Naive thymus-derived CD4-positive, alpha-beta T cell (primary cell): ENCODE measurements at regions not wholly inside any gene's neighbourhood (a gene's known extent, or its start where the extent isn't known, plus 50 kb on each side); places are given as distances from the start of the nearest gene placed in this dataset.
"Not testable (repeated sequence)": the region's sequence is repeated elsewhere in the genome, so short reads cannot be mapped to it uniquely, and the experiment has no call there.

Experiments used
- ATAC-seq: fragments of 150-1000 bp; cut with Tn5 transposase; 2 replicates; pipeline ENCODE4 v1.10.0; 2021; ENCODE audit warnings: mild to moderate bottlenecking, moderate library complexity
- CTCF ChIA-PET: fragments of 350-600 bp; sonication (Branson Sonifier 250); formaldehyde crosslinking; loops from one replicate; lab custom pipeline; 2021; ENCODE audit warnings: antibody characterized with exemption; lab: Charles Lee
- POLR2A ChIA-PET: fragments of 350-600 bp; sonication (Branson Sonifier 250); formaldehyde crosslinking; loops from one replicate; lab custom pipeline; 2021; ENCODE audit warnings: antibody characterized with exemption, inconsistent platforms; lab: Charles Lee
- DNase-seq, 9 donors: peaks; one replicate each; pipeline versions ENCODE4 v3.0.0 to v3.0.0-alpha.2; 2020 to 2022; ENCODE audit warnings: mixed read lengths in 1 of 9
- H3K27ac ChIP-seq: one replicate; pipeline ENCODE4 v1.7.0; 2013; ENCODE audit warnings: mild to moderate bottlenecking, low read depth, low read length, moderate library complexity
- H3K27me3 ChIP-seq, 2 donors: one replicate each; pipeline ENCODE4 v1.7.0; 2013; ENCODE audit warnings: low read length in 2 of 2, mild to moderate bottlenecking in 2 of 2, moderate library complexity in 2 of 2; ENCODE audit not compliant: control insufficient read depth in 2 of 2, insufficient read depth in 2 of 2
- H3K36me3 ChIP-seq, 3 experiments: 1 replicate in 2 of 3; 2 replicates in 1 of 3; pipeline ENCODE4 v1.7.0; 2013; ENCODE audit warnings: low read length in 3 of 3, mild to moderate bottlenecking in 3 of 3, moderate library complexity in 1 of 3; ENCODE audit not compliant: insufficient read depth in 3 of 3, control insufficient read depth in 2 of 3
- H3K4me1 ChIP-seq, 2 donors: one replicate each; pipeline ENCODE4 v1.7.0; 2013; ENCODE audit warnings: low read length in 2 of 2, mild to moderate bottlenecking in 2 of 2, moderate library complexity in 1 of 2; ENCODE audit not compliant: control insufficient read depth in 2 of 2, insufficient read depth in 2 of 2
- H3K4me3 ChIP-seq: 2 replicates; pipeline ENCODE4 v1.7.0; 2013; ENCODE audit warnings: mild to moderate bottlenecking, low read length
- H3K9me3 ChIP-seq, 3 experiments: 1 replicate in 2 of 3; 2 replicates in 1 of 3; pipeline ENCODE4 v1.7.0; 2013; ENCODE audit warnings: low read length in 3 of 3; ENCODE audit not compliant: control insufficient read depth in 2 of 3
- H3K27ac Mint-ChIP-seq, 9 donors: one replicate each; pipeline ENCODE4 v1.8.0; 2020 to 2022; ENCODE audit warnings: mixed read lengths in 9 of 9, mild to moderate bottlenecking in 8 of 9, moderate library complexity in 5 of 9, inconsistent platforms in 2 of 9
- H3K27me3 Mint-ChIP-seq, 5 donors: one replicate each; pipeline ENCODE4 v1.8.0; 2021 to 2022; ENCODE audit warnings: mixed read lengths in 5 of 5, mild to moderate bottlenecking in 1 of 5
- H3K36me3 Mint-ChIP-seq, 5 donors: one replicate each; pipeline ENCODE4 v1.8.0; 2020 to 2022; ENCODE audit warnings: mixed read lengths in 5 of 5, mild to moderate bottlenecking in 3 of 5, inconsistent platforms in 1 of 5
- H3K4me1 Mint-ChIP-seq, 7 donors: one replicate each; pipeline ENCODE4 v1.8.0; 2020 to 2022; ENCODE audit warnings: mixed read lengths in 7 of 7, mild to moderate bottlenecking in 3 of 7, inconsistent platforms in 1 of 7
- H3K4me3 Mint-ChIP-seq, 10 donors: one replicate each; pipeline ENCODE4 v1.8.0; 2020 to 2022; ENCODE audit warnings: mild to moderate bottlenecking in 10 of 10, mixed read lengths in 10 of 10, moderate library complexity in 6 of 10, inconsistent platforms in 2 of 10
- H3K9me3 Mint-ChIP-seq, 11 donors: one replicate each; pipeline ENCODE4 v1.8.0; 2020 to 2022; ENCODE audit warnings: mixed read lengths in 11 of 11, mild to moderate bottlenecking in 4 of 11, inconsistent platforms in 1 of 11, moderate library complexity in 1 of 11
- intact Hi-C, 2 donors: fragments of 100-400 bp; cut with micrococcal nuclease; formaldehyde crosslinking; loops; one replicate each; pipeline ENCODE4 v1.15.1; 2023

- Mint-ChIP-seq H3K36me3 (no peaks in the 10 kb centered on the region), H3K9me3 (peaks cover 0 to 16% (median 2%) of the 10 kb centered on the region in 11 donors), H3K4me3 (no peak overlapping the region), H3K27ac (no peak overlapping the region), H3K27me3 (peaks cover 7 to 42% (median 34%) of the 10 kb centered on the region in 5 donors), H3K4me1 (no peaks in the 10 kb centered on the region)
- intact Hi-C loops, result no loop called here
- no peaks in the 10 kb centered on the region for H3K27me3 ChIP-seq
- H3K36me3 ChIP-seq, result no peaks in the 10 kb centered on the region
- H3K4me1 ChIP-seq, result no peaks in the 10 kb centered on the region
- POLR2A ChIA-PET, result interaction anchor here (0.8 kb wide), 1 partner anchor 214 kb away, joined by 3 read pairs; no protein-coding TSS in a partner anchor
- no peaks in the 10 kb centered on the region for H3K9me3 ChIP-seq
- DNase-seq (no peak), ATAC-seq (no peak)
- CTCF ChIA-PET, result no interaction called here
- no peak overlapping the region for H3K27ac ChIP-seq
- no peak overlapping the region for H3K4me3 ChIP-seq
These were observed 160.0 kb upstream of the ITGA1 start for GRCh38 chr5:52627740-52628139.

- Histone ChIP-seq H3K4me3 (no peak overlapping the region), H3K36me3 (no peaks in the 10 kb centered on the region), H3K4me1 (no peaks in the 10 kb centered on the region), H3K27ac (no peak overlapping the region), H3K27me3 (no peaks in the 10 kb centered on the region), H3K9me3 (no peaks in the 10 kb centered on the region)
- no peaks in the 10 kb centered on the region for H3K36me3 Mint-ChIP-seq
- H3K9me3 Mint-ChIP-seq, result peaks cover 0 to 5% (median 0%) of the 10 kb centered on the region in 11 donors
- no peaks in the 10 kb centered on the region for H3K4me1 Mint-ChIP-seq
- POLR2A ChIA-PET, result no interaction called here
- H3K4me3 Mint-ChIP-seq, result no peak overlapping the region
- no peak overlapping the region for H3K27ac Mint-ChIP-seq
- DNase-seq (no peak), ATAC-seq (no peak)
- CTCF ChIA-PET, result no interaction called here
- peaks cover 0 to 51% (median 41%) of the 10 kb centered on the region in 5 donors for H3K27me3 Mint-ChIP-seq
- intact Hi-C loops, result no loop called here
These were observed 155.4 kb upstream of the ITGA1 start for GRCh38 chr5:52632281-52632680.

GRCh38 chr5:52634171-52634570 is 153.5 kb upstream of the ITGA1 start:
- intact Hi-C loops, POLR2A ChIA-PET, H3K4me3 Mint-ChIP-seq, ATAC-seq, DNase-seq, H3K9me3 Mint-ChIP-seq, H3K36me3 Mint-ChIP-seq, H3K27ac ChIP-seq, CTCF ChIA-PET, H3K4me3 ChIP-seq, H3K27me3 ChIP-seq, H3K36me3 ChIP-seq, H3K27ac Mint-ChIP-seq, H3K4me1 ChIP-seq, H3K4me1 Mint-ChIP-seq, H3K9me3 ChIP-seq: not testable (repeated sequence)
- peaks cover 0 to 40% (median 34%) of the 10 kb centered on the region in 5 donors for H3K27me3 Mint-ChIP-seq

GRCh38 chr5:52638732-52639131 is 149.0 kb upstream of the ITGA1 start:
- H3K27ac Mint-ChIP-seq, result no peak overlapping the region
- no peaks in the 10 kb centered on the region for H3K9me3 ChIP-seq
- intact Hi-C loops, result no loop called here
- peaks cover 0 to 13% (median 6%) of the 10 kb centered on the region in 11 donors for H3K9me3 Mint-ChIP-seq
- CTCF ChIA-PET, result interaction anchor here (0.9 kb wide), 1 partner anchor 20 kb away, joined by 3 read pairs; no protein-coding TSS in a partner anchor
- no peaks in the 10 kb centered on the region for H3K4me1 Mint-ChIP-seq
- H3K4me3 Mint-ChIP-seq, result no peak overlapping the region
- peaks cover 0 to 4% (median 0%) of the 10 kb centered on the region in 5 donors for H3K36me3 Mint-ChIP-seq
- no peak overlapping the region for H3K4me3 ChIP-seq
- ATAC-seq (no peak), DNase-seq (no peak)
- peaks cover 0 to 18% (median 14%) of the 10 kb centered on the region in 5 donors for H3K27me3 Mint-ChIP-seq
- POLR2A ChIA-PET, result no interaction called here
- H3K4me1 ChIP-seq, result no peaks in the 10 kb centered on the region
- no peak overlapping the region for H3K27ac ChIP-seq
- no peaks in the 10 kb centered on the region for H3K36me3 ChIP-seq
- no peaks in the 10 kb centered on the region for H3K27me3 ChIP-seq

GRCh38 chr5:52648726-52649125 is 139.0 kb upstream of the ITGA1 start:
- no peak overlapping the region for H3K27ac Mint-ChIP-seq
- H3K27ac ChIP-seq, result no peak overlapping the region
- H3K9me3 Mint-ChIP-seq, result peaks cover 0 to 19% (median 6%) of the 10 kb centered on the region in 11 donors
- DNase-seq, result no peak
- H3K4me3 Mint-ChIP-seq, result no peak overlapping the region
- H3K4me3 ChIP-seq, result no peak overlapping the region
- no peaks in the 10 kb centered on the region for H3K27me3 ChIP-seq
- ChIA-PET POLR2A (no interaction called here), CTCF (no interaction called here)
- H3K4me1 ChIP-seq, result no peaks in the 10 kb centered on the region
- ATAC-seq, result no peak
- no peaks in the 10 kb centered on the region for H3K36me3 ChIP-seq
- H3K27me3 Mint-ChIP-seq, result peaks cover 6 to 14% (median 7%) of the 10 kb centered on the region in 5 donors
- H3K36me3 Mint-ChIP-seq, result peaks cover 0 to 3% (median 0%) of the 10 kb centered on the region in 5 donors
- no peaks in the 10 kb centered on the region for H3K4me1 Mint-ChIP-seq
- no peaks in the 10 kb centered on the region for H3K9me3 ChIP-seq
- intact Hi-C loops, result no loop called here

GRCh38 chr5:52655163-52655562 is 132.6 kb upstream of the ITGA1 start:
- POLR2A ChIA-PET, result no interaction called here

More at GRCh38 chr5:52655163-52655562, 132.6 kb upstream of the ITGA1 start:
- no peak overlapping the region for H3K4me3 ChIP-seq
- ATAC-seq, result no peak
- H3K27ac ChIP-seq, result no peak overlapping the region
- CTCF ChIA-PET, result interaction anchor here (0.7 to 2.1 kb wide), 5 partner anchors 9 to 1696 kb away, joined by 3 to 8 read pairs (median 4); no protein-coding TSS in a partner anchor
- peaks cover 0 to 1% (median 0%) of the 10 kb centered on the region in 11 donors for H3K9me3 Mint-ChIP-seq
- DNase-seq, result no peak
- H3K9me3 ChIP-seq, result no peaks in the 10 kb centered on the region
- H3K27me3 Mint-ChIP-seq, result peaks cover 11 to 40% (median 14%) of the 10 kb centered on the region in 5 donors
- no peak overlapping the region for H3K27ac Mint-ChIP-seq
- intact Hi-C loops, result no loop called here
- H3K36me3 ChIP-seq, result no peaks in the 10 kb centered on the region
- H3K4me3 Mint-ChIP-seq, result no peak overlapping the region
- H3K27me3 ChIP-seq, result no peaks in the 10 kb centered on the region
- no peaks in the 10 kb centered on the region for H3K36me3 Mint-ChIP-seq
- peaks cover 0 to 6% (median 0%) of the 10 kb centered on the region in 7 donors for H3K4me1 Mint-ChIP-seq
- no peaks in the 10 kb centered on the region for H3K4me1 ChIP-seq
